ENCODE measurements at regions not wholly inside any gene's neighbourhood (a gene's known extent, or its start where the extent isn't known, plus 50 kb on each side); places are given as distances from the start of the nearest gene placed in this dataset.
A peak's percentile ranks its signal among the peaks of the same experiment; 100 is the strongest.
"Not testable (repeated sequence)": the region's sequence is repeated elsewhere in the genome, so short reads cannot be mapped to it uniquely, and the experiment has no call there.

GRCh38 chr7:67301667-67302066 is 305.0 kb downstream of the TYW1 start:
- H3K27ac ChIP-seq, result peak overlapping the region; percentile 93
- H3K27me3 ChIP-seq, result no peaks in the 10 kb centered on the region
- H3K9me3 ChIP-seq, result no peaks in the 10 kb centered on the region
- H3K36me3 ChIP-seq, result peaks cover 3% of the 10 kb centered on the region
- H3K4me3 ChIP-seq, result peak overlapping the region; percentile 89
- 29% methylated on average over 10 of the region's 10 CpGs for WGBS
- TF ChIP-seq POLR2AphosphoS5 (IDR thresholded peaks at IDR 0.05) (no peak), EP300 (IDR thresholded peaks at IDR 0.05) (no peak), POLR2A (IDR thresholded peaks at IDR 0.05) (no peak), CTCF (IDR thresholded peaks at IDR 0.05) (no peak)
- no peak for DNase-seq (ENCODE audit: low spot score in 2 of 2)
- H3K4me1 ChIP-seq, result peaks cover 14% of the 10 kb centered on the region

- TF ChIP-seq POLR2A (IDR thresholded peaks at IDR 0.05) (peak in 1 of 2 donors; percentile 19), EP300 (IDR thresholded peaks at IDR 0.05) (no peak), POLR2AphosphoS5 (IDR thresholded peaks at IDR 0.05) (peak in 2 of 3 donors; percentile 31 to 44), CTCF (IDR thresholded peaks at IDR 0.05) (peak in 1 of 2 donors; percentile 34)
- 0% methylated on average over 44 of the region's 83 CpGs for WGBS
- H3K27ac ChIP-seq, result peak overlapping the region; percentile 93
Measured at GRCh38 chr7:67302113-67303039, 305.7 kb downstream of the TYW1 start.

GRCh38 chr7:67304846-67305245 is 308.2 kb downstream of the TYW1 start:
- H3K4me3 ChIP-seq; H3K27me3 ChIP-seq; DNase-seq (ENCODE audit: low spot score in 2 of 2); H3K9me3 ChIP-seq; H3K27ac ChIP-seq: not testable (repeated sequence)
- 77% methylated on average over 3 of the region's 3 CpGs for WGBS
- peaks cover 34% of the 10 kb centered on the region for H3K36me3 ChIP-seq
- peaks cover 14% of the 10 kb centered on the region for H3K4me1 ChIP-seq

More at GRCh38 chr7:67302113-67303039, 305.7 kb downstream of the TYW1 start:
- peaks cover 10% of the 10 kb centered on the region for H3K36me3 ChIP-seq
- peak; percentile 99 to 100 for DNase-seq (ENCODE audit: low spot score in 2 of 2)
- H3K4me1 ChIP-seq, result peaks cover 14% of the 10 kb centered on the region
- peak overlapping the region; percentile 89 for H3K4me3 ChIP-seq
- no peaks in the 10 kb centered on the region for H3K9me3 ChIP-seq
- no peaks in the 10 kb centered on the region for H3K27me3 ChIP-seq

GRCh38 chr7:67306331-67306730 is 309.7 kb downstream of the TYW1 start:
- DNase-seq (ENCODE audit: low spot score in 2 of 2), result no peak
- Histone ChIP-seq H3K4me3 (no peak overlapping the region), H3K9me3 (no peaks in the 10 kb centered on the region), H3K36me3 (peaks cover 49% of the 10 kb centered on the region), H3K4me1 (peaks cover 11% of the 10 kb centered on the region), H3K27ac (no peak overlapping the region), H3K27me3 (no peaks in the 10 kb centered on the region)
- TF ChIP-seq POLR2A (IDR thresholded peaks at IDR 0.05) (no peak), EP300 (IDR thresholded peaks at IDR 0.05) (no peak), CTCF (IDR thresholded peaks at IDR 0.05) (no peak), POLR2AphosphoS5 (IDR thresholded peaks at IDR 0.05) (no peak)
- 85% methylated on average over 3 of the region's 3 CpGs for WGBS

- 95% methylated on average over 4 of the region's 4 CpGs for WGBS
- Histone ChIP-seq H3K27ac (no peak overlapping the region), H3K4me1 (no peaks in the 10 kb centered on the region), H3K36me3 (peaks cover 82% of the 10 kb centered on the region), H3K27me3 (no peaks in the 10 kb centered on the region), H3K9me3 (no peaks in the 10 kb centered on the region), H3K4me3 (no peak overlapping the region)
- no peak for TF ChIP-seq POLR2A (IDR thresholded peaks at IDR 0.05)
- TF ChIP-seq EP300 (IDR thresholded peaks at IDR 0.05), result no peak
- no peak for TF ChIP-seq CTCF (IDR thresholded peaks at IDR 0.05)
- TF ChIP-seq POLR2AphosphoS5 (IDR thresholded peaks at IDR 0.05), result no peak
- no peak for DNase-seq (ENCODE audit: low spot score in 2 of 2)
Measured at GRCh38 chr7:67309764-67310549, 313.3 kb downstream of the TYW1 start.
